Upper lobe of right lung (tissue), 1 donor: ENCODE measurements at regions not wholly inside any gene's neighbourhood (a gene's known extent, or its start where the extent isn't known, plus 50 kb on each side); places are given as distances from the start of the nearest gene placed in this dataset.

Experiments used
- ATAC-seq: fragments of 200-7000 bp; cut with Tn5 transposase; one replicate; pipeline ENCODE4 v1.9.1; 2020; ENCODE audit warnings: mild to moderate bottlenecking, moderate library complexity
- DNase-seq: peaks from one replicate; pipeline ENCODE4 v3.0.0-alpha.2; 2020
- H3K27ac ChIP-seq: fragments of 200-600 bp; one replicate; pipeline ENCODE4 v1.8.0; 2022
- H3K27me3 ChIP-seq: fragments of 200-600 bp; one replicate; pipeline ENCODE4 v1.8.0; 2022; ENCODE audit warnings: mild to moderate bottlenecking
- H3K36me3 ChIP-seq: fragments of 200-600 bp; one replicate; pipeline ENCODE4 v1.8.0; 2022
- H3K4me1 ChIP-seq: fragments of 200-600 bp; one replicate; pipeline ENCODE4 v1.8.0; 2022
- H3K4me3 ChIP-seq: fragments of 200-600 bp; one replicate; pipeline ENCODE4 v1.8.0; 2022; ENCODE audit warnings: mild to moderate bottlenecking
- H3K9me3 ChIP-seq: fragments of 200-600 bp; one replicate; pipeline ENCODE4 v1.8.0; 2022
- CTCF ChIP-seq: fragments of 200-600 bp; IDR thresholded peaks from one replicate; pipeline ENCODE4 v1.8.0; 2022; ENCODE audit warnings: antibody characterized with exemption
- intact Hi-C: fragments of 100-400 bp; cut with DNase I; formaldehyde crosslinking; loops from one replicate; pipeline ENCODE4 v1.11.0; 2022
- donor health status: DM: no; HTN: yes; CAD: no; lungs with severe emphysema.

- DNase-seq (no peak), ATAC-seq (no peak)
- Histone ChIP-seq H3K27ac (no peak overlapping the region), H3K9me3 (no peaks in the 10 kb centered on the region), H3K4me1 (no peaks in the 10 kb centered on the region), H3K4me3 (no peak overlapping the region), H3K36me3 (no peaks in the 10 kb centered on the region), H3K27me3 (no peaks in the 10 kb centered on the region)
- TF ChIP-seq CTCF, result no peak
- intact Hi-C loops, result no loop called here
Observed at GRCh38 chr4:14079601-14080000, 452.1 kb upstream of the BOD1L1 start.

GRCh38 chr4:14083150-14083549 lies 455.6 kb upstream of the BOD1L1 start:
- Histone ChIP-seq H3K36me3 (no peaks in the 10 kb centered on the region), H3K4me3 (no peak overlapping the region), H3K27me3 (no peaks in the 10 kb centered on the region), H3K27ac (no peak overlapping the region), H3K9me3 (no peaks in the 10 kb centered on the region), H3K4me1 (no peaks in the 10 kb centered on the region)
- DNase-seq (no peak), ATAC-seq (no peak)
- TF ChIP-seq CTCF, result no peak
- intact Hi-C loops, result no loop called here

- Histone ChIP-seq H3K27me3 (no peaks in the 10 kb centered on the region), H3K27ac (no peak overlapping the region), H3K36me3 (no peaks in the 10 kb centered on the region), H3K9me3 (no peaks in the 10 kb centered on the region), H3K4me3 (no peak overlapping the region), H3K4me1 (no peaks in the 10 kb centered on the region)
- no peak for TF ChIP-seq CTCF
- intact Hi-C loops, result no loop called here
- ATAC-seq, result no peak
- DNase-seq, result no peak
Observed at GRCh38 chr4:14084598-14084997, 457.1 kb upstream of the BOD1L1 start.

- H3K4me3 ChIP-seq, result no peak overlapping the region
- no peaks in the 10 kb centered on the region for H3K9me3 ChIP-seq
- TF ChIP-seq CTCF, result no peak
- ATAC-seq, result no peak
- intact Hi-C loops, result no loop called here
- H3K27ac ChIP-seq, result no peak overlapping the region
- no peak for DNase-seq
- H3K4me1 ChIP-seq, result no peaks in the 10 kb centered on the region
- H3K27me3 ChIP-seq, result no peaks in the 10 kb centered on the region
- H3K36me3 ChIP-seq, result no peaks in the 10 kb centered on the region
Observed at GRCh38 chr4:14087459-14087858, 459.9 kb upstream of the BOD1L1 start.

GRCh38 chr4:14087921-14088320 lies 460.4 kb upstream of the BOD1L1 start:
- intact Hi-C loops, result no loop called here
- no peak overlapping the region for H3K4me3 ChIP-seq

More at GRCh38 chr4:14087921-14088320, 460.4 kb upstream of the BOD1L1 start:
- Histone ChIP-seq H3K9me3 (no peaks in the 10 kb centered on the region), H3K36me3 (no peaks in the 10 kb centered on the region), H3K27me3 (no peaks in the 10 kb centered on the region), H3K27ac (no peak overlapping the region), H3K4me1 (no peaks in the 10 kb centered on the region)
- TF ChIP-seq CTCF, result no peak
- DNase-seq (no peak), ATAC-seq (no peak)
